ENCODE measurements at regions not wholly inside any gene's neighbourhood (a gene's known extent, or its start where the extent isn't known, plus 50 kb on each side); places are given as distances from the start of the nearest gene placed in this dataset.

- no peak for TF ChIP-seq CTCF (conservative IDR thresholded peaks at IDR 0.05; ENCODE audit: low read length)
- TF ChIP-seq EZH2phosphoT487 (IDR thresholded peaks at IDR 0.05; ENCODE audit: borderline replicate concordance, low read depth, low read length), result no peak
Measured at GRCh38 chr10:109744020-109744419, 179.3 kb downstream of the XPNPEP1 start.

Data from OCI-LY7 (cell line).